Right renal pelvis (tissue), 4 donors: ENCODE measurements at regions not wholly inside any gene's neighbourhood (a gene's known extent, or its start where the extent isn't known, plus 50 kb on each side); places are given as distances from the start of the nearest gene placed in this dataset.

ENCODE experiments used
- DNase-seq, 4 donors: peaks; one replicate each; pipeline ENCODE4 v3.0.0-alpha.2; 2013; ENCODE audit warnings: low read depth in 4 of 4, low spot score in 3 of 4, missing footprints in 1 of 4

DNA sequence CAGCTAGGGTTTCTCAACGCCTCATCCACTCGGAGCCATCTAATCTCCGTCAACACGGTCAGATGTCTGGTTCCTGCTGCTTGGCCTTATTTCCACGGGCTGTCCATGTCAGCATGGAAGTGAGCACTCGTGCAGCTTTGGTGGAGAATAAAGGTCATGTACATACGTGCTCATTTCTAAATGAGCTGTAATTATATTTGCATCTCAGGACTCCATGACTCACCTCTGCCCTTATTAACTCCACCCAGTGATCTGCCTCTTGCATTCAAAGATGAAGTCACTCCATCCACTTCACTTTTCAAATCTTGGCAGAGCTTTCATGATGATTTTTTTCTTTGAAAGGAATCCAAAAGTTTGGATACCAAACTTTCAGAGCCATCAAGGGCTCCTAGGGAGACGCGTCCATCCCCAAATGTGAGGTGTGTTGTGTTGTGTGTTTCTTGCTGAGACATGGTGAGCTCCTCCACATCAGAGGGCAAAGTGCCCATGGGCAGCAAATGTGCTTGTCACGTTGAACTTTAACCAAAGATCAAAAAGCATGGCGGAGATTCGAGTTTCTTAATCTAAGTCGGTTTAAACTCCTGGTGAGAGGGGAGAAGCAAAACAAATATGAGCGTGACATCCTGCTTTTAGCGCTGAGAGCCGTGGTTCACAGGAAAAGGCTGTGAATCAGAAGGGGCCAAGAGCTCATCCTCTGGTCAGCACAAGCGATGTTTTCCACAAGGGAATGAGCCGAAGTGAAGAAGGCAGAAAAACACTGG, 68.6 kb upstream of the ERRFI1 start:
- no peak for DNase-seq

- DNase-seq: no peak
Measured at GRCh38 chr1:8093221-8093980, 67.3 kb upstream of the ERRFI1 start.

GRCh38 chr1:8092657-8093056, 66.5 kb upstream of the ERRFI1 start:
- no peak for DNase-seq

DNA sequence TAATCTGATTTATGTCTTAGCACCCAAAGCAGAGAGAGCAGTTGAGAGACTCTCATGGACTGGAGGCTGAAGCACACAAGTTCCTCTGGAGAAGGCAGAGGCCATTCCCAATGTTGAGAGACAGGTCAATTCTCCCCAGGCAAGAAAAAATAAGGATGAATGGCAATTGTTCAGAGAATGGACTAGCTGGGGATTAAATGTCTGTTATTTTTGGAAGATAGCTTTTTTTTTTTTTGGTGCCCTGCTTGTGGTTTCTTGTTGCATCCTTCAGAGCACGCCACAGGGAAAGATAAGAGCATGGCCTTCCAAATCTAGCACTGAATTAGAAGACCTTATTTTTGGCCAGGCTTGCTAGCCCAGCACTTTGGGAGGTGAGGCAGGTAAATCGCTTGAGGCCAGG, 65.6 kb upstream of the ERRFI1 start:
- DNase-seq: no peak

GRCh38 chr1:8090241-8090702, 64.2 kb upstream of the ERRFI1 start:
- no peak for DNase-seq

DNA sequence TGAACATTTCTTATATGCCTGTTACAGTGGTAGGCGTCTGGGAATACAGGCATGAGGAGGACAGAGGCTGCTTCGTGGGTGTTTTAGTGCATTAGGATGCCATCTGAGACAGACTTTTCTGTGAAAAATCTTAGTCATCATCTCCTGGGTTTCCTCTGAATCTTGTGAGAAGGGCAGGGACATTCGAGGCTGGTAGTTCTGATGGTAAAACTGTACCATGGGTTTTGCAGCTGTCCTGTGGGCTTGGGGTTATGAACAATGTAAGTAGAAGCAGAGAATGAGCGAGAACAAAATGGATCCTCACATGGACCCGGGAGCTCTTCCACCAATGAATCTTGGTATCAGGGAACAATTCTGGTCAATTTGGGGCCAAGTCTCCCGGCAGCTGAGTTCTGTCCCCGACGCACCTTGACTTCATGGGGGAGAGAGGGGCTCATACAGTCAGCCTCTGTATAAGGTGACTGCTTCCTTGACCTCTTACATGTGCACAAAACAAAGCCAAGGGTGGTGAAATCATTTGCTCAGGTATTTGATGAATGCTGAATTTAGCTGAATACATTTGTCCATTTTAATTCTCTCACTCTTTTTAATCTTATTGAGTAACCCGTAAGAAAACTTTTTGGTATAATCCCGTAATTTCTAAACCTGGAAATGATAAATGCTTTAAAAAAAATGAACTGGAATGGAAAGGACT, 63.6 kb upstream of the ERRFI1 start:
- DNase-seq: no peak

GRCh38 chr1:8086055-8086454, 59.9 kb upstream of the ERRFI1 start:
- no peak for DNase-seq

- DNase-seq: no peak
Measured at GRCh38 chr1:8084913-8085312, 58.8 kb upstream of the ERRFI1 start.

DNA sequence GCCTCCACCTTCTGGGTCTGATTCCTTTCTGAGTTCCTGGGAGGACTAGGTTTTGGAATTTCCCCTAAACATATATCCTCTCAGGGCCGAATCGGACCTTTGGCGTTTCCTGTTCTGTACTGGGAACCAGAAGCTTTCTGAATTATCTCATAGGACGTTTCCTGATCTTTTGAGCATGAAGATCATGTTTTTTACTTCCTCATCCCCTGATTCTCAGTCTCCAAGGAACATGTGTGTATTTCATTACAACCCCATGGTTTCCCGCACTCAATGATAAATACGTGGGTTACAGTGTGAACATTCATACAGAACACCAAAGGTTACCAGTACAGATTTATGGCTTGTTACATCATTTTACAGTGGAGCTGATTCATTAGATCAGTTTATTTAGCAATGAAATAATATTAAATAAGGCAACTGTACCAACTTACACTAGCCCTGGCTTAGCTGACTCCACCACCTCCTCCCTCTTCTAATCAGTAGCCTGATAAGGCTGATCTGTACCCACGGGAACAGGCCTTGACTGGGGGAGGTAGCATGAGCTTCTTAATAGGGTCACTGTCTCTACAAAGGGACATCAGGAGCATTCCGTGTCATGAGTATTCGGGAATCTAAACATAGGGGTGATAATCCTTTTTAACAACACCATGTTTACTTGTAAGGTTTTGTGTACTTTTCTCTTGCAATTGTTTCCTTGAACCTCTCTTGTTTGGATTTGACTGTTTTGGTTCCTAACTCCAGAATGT, 57.8 kb upstream of the ERRFI1 start:
- no peak for DNase-seq

DNA sequence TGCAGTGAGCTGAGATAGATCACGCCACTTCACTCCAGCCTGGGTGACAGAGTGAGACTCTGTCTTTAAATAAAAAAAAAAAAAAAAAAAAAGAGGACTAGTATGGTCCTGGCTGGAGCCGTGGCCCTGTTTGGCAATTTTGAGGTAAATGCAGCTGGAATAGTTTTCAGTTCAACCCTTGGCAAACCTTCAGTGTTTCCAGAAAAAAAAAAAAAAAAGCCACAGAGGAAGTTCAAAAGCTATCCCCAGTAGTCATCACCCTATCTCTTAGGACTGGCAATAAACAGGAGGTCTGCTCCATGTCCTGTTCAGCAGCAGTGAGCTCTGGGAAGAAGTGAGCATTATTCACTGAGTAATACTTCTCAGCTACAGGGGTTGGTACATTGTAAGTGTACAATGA, 56.8 kb upstream of the ERRFI1 start:
- no peak for DNase-seq

DNA sequence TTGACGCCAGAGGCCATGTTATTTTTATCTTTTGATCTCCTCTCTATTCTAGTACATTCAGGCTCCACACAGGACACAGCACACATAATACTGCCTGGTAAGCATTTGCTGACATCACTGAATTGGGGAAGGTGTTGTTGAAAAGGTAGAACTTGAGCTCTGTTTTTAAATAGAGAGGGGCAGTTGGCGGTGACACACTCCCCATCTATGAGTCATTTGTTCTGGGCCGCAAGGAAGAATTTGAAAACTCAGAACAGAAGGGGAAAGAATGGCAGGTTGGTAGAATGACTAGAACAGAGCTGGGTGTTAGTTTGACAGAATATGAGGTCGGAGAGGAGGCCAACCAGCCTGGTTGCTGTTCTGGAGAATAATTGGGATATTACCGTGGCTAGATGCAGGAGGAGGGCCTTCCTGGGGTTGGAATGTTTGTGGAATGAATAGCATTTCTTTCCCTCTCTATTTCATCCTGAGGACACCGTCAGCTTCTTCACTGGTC, 52.1 kb upstream of the ERRFI1 start:
- no peak for DNase-seq

DNA sequence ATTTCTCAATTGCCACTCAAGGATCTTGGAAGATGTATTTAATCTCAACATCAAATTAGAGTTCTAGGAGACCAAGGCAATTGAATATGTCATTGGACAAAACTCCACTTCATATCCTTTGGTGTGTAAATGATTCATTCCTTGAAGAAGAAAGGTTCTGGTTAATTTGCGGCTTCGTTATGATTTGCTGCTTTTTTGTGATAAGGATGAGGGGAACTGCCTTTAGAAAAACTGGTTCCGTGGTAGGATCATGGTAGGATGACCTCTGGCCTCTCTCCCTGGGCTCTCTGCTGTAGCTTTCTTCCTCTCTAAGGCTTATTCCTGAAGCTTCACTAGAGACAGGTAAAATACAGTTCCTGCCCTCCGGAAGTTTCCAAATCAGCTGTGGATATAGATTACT, 51.5 kb upstream of the ERRFI1 start:
- no peak for DNase-seq

DNA sequence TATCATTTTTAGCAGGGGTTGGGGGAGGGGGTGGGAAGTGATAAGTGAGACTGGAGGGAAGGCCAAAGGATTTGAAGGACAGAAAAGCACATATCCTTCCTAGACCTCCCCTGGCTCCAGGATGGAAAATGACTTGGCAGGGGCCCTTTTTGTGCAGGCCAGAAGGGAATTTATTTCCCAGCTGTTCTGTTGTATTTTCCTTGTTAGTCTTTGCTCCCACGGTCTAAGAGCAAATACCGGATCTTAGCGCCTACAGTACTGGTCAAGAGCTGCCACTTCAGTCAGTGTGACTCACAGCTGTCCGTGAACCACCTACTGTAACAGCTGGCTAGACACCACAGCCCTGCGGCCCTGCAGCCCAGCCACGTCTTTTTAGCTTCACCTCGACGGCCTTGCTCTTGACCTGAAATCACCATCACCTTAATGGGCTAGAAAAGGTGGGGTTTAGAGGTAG, 51.0 kb upstream of the ERRFI1 start:
- DNase-seq: no peak

DNA sequence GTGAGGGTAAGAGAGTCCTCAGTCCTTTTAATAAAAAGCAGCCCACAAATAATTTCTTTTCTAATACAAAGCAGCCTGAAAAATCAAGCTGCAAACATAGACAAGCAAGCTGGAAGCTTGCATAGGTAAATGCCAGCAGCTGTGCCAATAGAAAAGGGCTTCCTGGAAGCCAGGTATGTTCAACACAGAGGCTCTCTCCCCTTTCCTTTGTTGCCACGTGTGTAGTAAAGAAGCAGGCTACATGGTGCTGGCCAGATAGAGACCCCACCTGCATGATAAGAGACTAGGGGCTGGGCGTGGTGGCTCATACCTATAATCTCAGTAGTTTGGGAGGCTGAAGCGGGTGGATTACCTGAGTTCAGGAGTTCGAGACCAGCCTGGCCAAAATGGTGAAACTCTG, 50.1 kb upstream of the ERRFI1 start:
- DNase-seq: no peak
